Left kidney (tissue), 1 donor: ENCODE measurements at regions not wholly inside any gene's neighbourhood (a gene's known extent, or its start where the extent isn't known, plus 50 kb on each side); places are given as distances from the start of the nearest gene placed in this dataset.
"Not testable (repeated sequence)": the region's sequence is repeated elsewhere in the genome, so short reads cannot be mapped to it uniquely, and the experiment has no call there.

Experiments
- DNase-seq: peaks from one replicate; pipeline ENCODE4 v3.0.0-alpha.2; 2013

DNA sequence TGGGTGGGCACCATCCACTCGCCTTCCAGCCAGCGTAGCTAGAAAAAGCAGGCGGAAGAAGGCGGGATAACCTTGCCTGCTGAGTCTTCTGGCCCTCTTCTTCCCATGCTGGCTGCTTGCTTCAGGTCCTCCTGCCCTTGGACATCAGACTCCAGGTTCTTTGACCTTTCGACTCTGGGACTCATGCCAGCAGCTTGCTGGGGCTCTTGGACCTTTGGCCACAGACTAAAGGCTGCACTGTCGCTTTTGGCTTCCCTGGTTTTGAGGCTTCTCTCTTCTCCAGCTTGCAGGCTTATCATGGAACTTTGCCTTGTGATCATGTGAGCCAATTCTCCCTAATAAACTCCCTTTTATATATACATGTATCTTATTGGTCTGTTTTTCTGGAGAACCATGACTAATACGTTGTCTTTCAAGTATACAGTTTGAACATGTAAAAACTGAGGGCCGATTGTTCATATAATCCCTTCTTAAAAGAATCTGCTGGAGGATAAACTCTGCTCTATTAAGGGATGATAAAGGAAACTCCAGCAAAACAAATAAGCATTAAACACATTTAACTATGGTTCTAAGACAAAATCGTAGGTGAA lies 116.6 kb upstream of the LCORL start:
- DNase-seq = no peak

DNA sequence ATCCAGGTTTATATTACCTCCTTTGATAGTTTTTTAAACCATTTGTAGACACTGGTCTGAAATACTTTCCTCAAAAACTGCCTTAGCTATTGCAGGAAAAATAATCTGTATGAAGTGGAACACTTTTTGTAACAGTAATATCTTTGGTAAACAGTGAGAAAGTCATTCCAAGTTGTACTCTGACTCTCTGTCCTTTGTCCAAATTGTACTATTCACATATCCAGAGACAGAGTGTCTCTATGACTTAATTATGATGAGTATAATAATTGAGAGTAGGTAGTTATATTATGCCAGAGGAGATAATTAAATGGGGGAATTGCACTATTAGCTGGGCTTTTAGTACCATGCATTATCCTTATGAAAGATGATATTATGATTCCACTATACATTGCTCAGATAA lies 112.6 kb upstream of the LCORL start:
- no peak for DNase-seq

GRCh38 chr4:18130256-18130655 lies 108.7 kb upstream of the LCORL start:
- DNase-seq = no peak

DNA sequence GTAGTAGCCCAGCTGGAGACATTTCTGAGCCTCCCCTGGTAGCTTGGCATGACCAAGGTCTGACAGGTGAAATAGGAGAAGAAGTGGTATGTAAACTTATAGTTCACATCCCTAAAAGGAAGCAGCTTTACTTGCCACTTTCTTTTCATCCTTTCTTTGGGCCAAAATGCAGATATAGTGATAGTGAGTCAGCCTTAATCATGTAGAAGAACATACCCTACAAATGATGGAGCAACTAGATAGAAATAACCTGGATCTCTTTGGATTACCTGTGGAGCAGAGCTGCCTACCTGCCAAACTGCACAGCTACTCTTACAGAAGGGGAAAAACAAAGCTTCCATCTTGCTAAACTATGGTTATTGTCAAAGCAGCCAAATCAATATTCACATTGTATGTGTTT lies 106.7 kb upstream of the LCORL start:
- no peak for DNase-seq

- DNase-seq = no peak
These were observed 105.5 kb upstream of the LCORL start for GRCh38 chr4:18127030-18127429.

- DNase-seq = no peak
These were observed 92.3 kb upstream of the LCORL start for GRCh38 chr4:18113710-18114331.

DNA sequence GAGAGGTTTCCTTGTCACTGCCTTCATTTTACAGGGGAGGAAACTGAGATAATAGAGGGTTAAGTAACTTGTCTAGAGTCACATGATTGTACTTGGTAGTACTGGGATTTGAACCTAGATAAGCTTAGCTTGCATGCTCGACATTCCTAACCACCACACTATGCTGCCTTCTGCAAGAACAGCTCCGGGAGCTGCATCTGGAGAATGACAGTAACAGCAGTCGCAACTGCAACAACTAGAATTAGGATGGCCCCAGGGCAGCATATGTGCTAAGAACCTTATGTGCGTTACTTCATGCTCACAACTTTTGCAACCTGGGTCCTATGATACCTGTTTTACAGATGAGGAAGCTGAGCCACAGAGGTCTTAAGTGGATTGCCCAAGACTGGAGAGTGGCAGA lies 89.5 kb upstream of the LCORL start:
- DNase-seq = no peak

- DNase-seq = no peak
These were observed 88.5 kb upstream of the LCORL start for GRCh38 chr4:18110099-18110498.

- no peak for DNase-seq
These were observed 88.1 kb upstream of the LCORL start for GRCh38 chr4:18109676-18110075.

DNA sequence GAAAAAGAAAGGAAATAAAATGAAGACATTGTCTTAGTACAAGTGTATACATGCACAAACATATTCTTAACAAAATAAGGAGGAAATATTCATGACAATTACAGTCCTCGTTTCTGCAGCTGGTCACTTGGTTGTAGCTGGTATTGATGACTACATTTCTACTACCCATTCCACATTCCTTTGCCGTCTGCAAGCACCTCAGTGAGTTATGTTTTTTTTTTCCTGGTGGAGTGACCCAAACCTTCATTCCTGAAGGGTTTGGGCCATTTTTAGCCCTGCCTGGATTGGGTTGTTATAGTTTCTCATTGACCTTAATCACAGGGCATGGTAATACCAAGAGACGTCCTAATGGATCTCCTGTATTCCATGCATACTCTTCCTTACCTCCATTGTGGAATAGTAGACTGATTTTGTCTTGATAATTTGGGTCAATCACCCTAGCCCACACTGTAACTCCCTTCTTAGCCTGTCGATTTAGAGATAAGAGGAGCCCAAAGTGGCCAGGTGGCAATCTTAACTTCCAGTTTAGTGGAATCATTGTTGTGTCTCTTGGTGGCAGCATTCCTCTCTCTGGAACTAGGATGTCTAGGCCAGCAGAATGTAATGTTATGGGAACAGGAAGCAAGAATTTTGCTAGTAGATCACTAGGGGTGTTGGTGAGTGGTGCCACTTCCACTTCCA lies 86.4 kb upstream of the LCORL start:
- DNase-seq = not testable (repeated sequence)

- no peak for DNase-seq
These were observed 85.1 kb upstream of the LCORL start for GRCh38 chr4:18106620-18107019.

- DNase-seq = no peak
These were observed 83.8 kb upstream of the LCORL start for GRCh38 chr4:18105030-18106011.

GRCh38 chr4:18103876-18104605 lies 82.5 kb upstream of the LCORL start:
- DNase-seq = no peak

- DNase-seq = no peak
These were observed 79.1 kb upstream of the LCORL start for GRCh38 chr4:18100657-18101056.

GRCh38 chr4:18090447-18090846 lies 68.9 kb upstream of the LCORL start:
- not testable (repeated sequence) for DNase-seq

DNA sequence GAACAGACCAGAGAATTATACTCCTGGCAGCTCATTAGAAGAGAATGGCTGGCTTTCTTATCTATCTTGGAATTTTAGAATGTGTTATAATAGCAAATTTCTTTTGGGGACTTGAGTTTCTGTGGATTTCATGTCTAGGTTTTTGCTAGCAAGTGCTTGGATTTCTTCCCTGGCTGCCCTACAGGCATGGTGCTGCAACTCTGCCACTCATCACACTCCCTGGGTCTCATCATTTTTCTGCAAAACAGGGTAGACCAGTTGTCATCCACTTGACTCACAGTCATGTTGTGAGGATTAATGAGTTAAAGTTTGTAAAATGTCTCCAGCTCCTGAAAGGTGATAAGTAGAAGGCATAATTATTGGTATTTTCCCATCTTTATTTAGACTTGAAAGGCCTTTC lies 60.7 kb upstream of the LCORL start:
- DNase-seq = no peak

DNA sequence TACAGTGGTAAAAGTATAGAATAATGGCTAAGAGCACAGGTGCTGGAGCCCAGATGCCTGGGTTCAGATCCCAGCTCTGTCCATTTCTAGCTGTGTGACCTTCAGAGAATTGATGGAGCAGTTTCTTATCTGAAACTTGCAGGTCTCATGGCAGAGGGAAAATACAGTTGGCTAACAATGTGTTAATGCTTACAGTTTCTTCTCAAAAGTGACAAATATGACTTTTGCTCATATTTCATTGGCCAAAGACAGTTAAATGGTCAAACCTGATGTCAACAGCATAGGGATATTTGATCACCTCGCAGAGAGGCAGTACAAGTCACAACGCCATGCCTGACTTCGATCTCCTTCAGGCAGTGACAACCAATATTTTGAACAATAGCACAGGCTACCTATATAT lies 60.2 kb upstream of the LCORL start:
- DNase-seq = no peak

- no peak for DNase-seq
These were observed 56.3 kb upstream of the LCORL start for GRCh38 chr4:18077808-18078207.

GRCh38 chr4:18075823-18076433 lies 54.4 kb upstream of the LCORL start:
- no peak for DNase-seq

DNA sequence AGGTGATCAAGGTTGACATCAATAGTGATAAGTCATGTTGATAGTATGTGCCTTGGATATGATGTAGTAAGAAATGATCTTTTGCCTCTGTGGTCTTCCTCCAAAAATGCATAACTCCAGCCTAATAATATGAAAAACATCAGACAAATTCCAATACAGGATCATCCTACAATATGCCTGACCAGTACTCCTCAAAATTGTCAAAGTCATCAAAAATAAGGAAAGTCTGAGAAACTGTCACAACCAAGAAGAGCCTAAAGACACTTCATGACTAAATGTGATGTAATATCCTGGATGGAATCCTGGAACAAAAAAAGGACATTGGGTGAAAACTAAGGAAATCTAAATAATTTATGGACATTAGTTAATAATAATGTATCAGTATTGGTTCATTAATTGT lies 50.3 kb upstream of the LCORL start:
- DNase-seq = no peak
